H54 (cell line): ENCODE measurements at regions not wholly inside any gene's neighbourhood (a gene's known extent, or its start where the extent isn't known, plus 50 kb on each side); places are given as distances from the start of the nearest gene placed in this dataset.

Experiments used
- DNase-seq: peaks from one replicate; pipeline ENCODE4 v3.0.0; 2011; ENCODE audit warnings: low spot score, mixed read lengths; ENCODE audit not compliant: insufficient read length
- FAIRE-seq: peaks from 3 replicates; lab custom pipeline; 2011; peaks lifted over from hg19 to GRCh38; lab: Jason Lieb, UNC
- POLR2A ChIP-seq: IDR thresholded peaks from 2 replicates; pipeline ENCODE4 v1.6.1; 2011; ENCODE audit warnings: low read depth, mild to moderate bottlenecking, low read length

DNA sequence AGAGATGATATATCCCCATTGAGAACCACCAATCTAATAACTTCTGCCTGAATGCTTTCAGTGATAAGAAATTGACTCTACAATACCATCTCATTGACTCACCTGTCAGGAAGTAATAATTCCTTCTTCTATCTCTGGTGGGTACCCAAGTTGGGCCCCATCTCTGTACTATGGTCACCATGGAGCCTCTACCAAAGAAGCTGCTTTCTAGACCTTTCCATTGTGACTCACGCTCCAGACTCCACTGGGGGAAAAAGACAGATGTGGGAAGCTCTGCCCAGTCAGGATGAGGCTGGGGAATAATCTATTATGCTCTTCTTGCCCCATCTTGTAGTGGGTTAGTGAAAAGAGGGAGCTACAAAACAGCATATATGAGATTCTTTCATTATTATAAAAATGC is 100.4 kb downstream of the COPRS start:
- FAIRE-seq (no peak), DNase-seq (no peak)
- TF ChIP-seq POLR2A: no peak

GRCh38 chr17:31757097-31757496 is 101.9 kb downstream of the COPRS start:
- FAIRE-seq (no peak), DNase-seq (no peak)
- no peak for TF ChIP-seq POLR2A

DNA sequence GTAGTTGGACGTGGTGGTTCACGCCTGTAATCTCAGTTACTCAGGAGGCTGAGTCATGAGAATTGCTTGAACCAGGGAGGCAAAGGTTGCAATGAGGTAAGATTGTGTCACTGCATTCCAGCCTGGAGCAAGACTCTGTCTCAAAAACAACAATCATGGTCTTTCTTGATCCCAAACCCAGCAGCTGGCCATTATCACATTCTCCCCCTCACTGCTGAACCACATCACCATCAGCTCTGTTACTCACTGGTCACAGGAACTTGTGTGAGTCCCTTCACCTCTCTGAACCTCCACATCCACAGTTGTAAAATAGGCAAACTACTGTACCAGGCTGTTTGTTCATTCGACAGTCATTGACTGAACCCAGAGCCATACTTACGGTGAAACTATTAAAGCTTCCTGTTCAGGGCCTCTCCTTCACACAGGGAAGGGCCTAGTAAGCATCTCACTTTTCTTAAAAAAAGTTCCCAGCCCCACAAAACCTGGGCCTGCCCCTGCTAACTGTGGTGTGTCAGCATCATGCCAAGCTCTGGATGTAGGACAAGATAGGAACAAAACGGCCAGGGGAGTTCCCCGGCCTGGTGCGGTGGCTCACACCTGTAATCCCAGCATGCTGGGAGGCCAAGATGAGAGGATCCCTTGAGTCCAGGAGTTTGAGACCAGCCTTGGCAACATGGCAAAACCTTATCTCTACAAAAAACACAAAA is 104.7 kb downstream of the COPRS start:
- FAIRE-seq (peak; percentile 33), DNase-seq (peak; percentile 62)
- no peak for TF ChIP-seq POLR2A

- DNase-seq: no peak
- no peak for FAIRE-seq
- no peak for TF ChIP-seq POLR2A
These were observed 106.0 kb downstream of the COPRS start for GRCh38 chr17:31753011-31753410.

DNA sequence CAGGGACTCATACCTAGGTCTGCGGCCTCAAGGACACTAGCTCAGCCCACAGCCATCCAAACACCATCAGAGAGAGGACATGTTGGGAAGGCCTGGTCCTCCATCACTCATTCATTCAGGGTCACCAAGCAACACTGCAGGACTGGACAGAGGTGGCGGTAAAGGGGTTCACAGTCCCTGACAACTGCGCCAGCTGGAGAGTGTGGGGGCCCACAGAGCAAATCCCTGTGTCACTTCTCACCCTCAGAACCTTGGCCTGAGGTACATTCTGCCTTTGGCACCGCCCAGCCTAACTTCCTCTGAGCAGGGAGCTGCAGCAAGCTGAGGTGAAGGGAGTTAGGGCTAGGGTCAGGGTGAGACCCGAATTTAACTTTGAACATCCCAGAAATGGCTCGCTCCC is 106.5 kb downstream of the COPRS start:
- no peak for TF ChIP-seq POLR2A
- FAIRE-seq (no peak), DNase-seq (no peak)

GRCh38 chr17:31750578-31750977 is 108.5 kb downstream of the COPRS start:
- TF ChIP-seq POLR2A: no peak
- DNase-seq (no peak), FAIRE-seq (no peak)

DNA sequence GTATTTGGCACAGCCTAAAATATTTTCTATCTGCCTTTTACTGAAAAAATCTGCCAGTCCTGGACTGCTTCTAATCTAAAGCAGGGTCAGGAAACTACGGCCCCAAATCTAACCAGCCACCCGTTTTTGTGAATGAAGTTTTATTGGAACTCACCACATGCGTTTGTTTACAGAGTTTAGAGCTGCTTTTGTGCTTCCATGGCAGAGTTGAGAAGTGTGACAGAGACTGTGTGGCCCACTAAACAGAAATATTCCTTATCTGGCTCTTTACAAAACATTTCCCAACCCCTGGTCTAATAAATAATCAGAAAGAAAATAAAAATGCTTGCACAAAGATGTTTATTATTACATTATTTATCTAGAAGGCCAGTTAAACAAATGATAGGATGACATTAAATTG is 110.2 kb downstream of the COPRS start:
- FAIRE-seq: no peak
- no peak for TF ChIP-seq POLR2A
- DNase-seq: no peak

DNA sequence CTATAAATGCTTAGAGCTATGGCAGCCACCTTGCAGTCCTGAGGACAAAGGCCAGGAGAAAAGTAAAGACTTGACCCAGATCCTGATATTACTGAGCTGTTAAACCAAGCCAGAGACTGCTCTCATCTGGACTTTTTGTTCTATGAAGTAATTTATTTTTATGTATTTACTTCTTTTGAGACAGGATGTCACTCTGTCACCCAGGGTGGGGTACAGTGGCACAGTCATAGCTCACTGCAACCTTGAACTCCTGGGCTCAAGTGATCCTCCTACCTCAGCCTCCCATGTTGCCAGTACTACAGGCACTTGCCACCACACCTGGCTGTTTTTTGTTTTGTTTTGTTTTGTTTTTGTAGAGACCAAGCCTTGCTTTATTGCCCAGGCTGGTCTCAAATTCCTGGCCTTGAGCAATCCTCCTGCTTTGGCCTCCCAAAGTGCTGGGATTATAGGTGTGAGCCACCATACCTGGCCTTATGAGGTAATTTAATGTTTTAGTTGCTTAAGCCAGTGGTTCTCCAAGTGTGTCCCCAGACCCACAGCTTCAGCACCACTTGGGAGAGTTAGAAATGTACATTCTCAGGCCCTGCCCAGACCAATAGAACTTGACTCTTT is 112.1 kb downstream of the COPRS start:
- no peak for FAIRE-seq
- TF ChIP-seq POLR2A: no peak
- no peak for DNase-seq

DNA sequence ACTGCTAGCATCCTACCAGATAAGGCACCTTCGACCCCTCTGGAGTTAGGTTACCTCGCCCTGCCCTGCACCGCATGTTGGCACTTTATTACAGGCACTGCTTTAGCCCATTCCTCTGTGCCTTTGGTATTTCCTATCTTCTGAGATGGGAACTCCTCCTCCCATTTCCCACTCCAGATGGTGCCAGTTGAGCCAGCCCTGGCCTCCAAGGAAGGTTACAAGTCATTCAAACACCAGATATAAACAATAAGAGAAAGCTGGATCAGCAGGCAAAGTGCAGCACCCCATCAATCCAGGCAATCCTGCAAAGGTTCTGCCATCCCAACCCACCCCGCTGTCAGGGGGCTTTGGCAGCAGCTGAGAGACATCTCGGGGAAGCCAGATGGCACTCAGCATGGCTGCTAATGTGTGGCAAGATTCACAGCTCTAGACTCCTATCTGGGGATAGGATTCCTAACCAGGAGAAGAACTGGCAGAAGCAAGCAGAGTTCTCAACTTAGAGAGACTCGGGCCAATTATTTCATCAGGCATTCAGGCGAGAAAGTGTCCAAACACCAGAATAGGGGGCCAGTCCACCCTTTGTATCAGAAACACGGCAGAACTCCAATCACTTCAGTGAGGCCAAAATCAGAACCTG is 113.0 kb downstream of the COPRS start:
- no peak for FAIRE-seq
- DNase-seq: no peak
- no peak for TF ChIP-seq POLR2A

- DNase-seq (no peak), FAIRE-seq (no peak)
- no peak for TF ChIP-seq POLR2A
These were observed 114.5 kb downstream of the COPRS start for GRCh38 chr17:31744511-31744951.

DNA sequence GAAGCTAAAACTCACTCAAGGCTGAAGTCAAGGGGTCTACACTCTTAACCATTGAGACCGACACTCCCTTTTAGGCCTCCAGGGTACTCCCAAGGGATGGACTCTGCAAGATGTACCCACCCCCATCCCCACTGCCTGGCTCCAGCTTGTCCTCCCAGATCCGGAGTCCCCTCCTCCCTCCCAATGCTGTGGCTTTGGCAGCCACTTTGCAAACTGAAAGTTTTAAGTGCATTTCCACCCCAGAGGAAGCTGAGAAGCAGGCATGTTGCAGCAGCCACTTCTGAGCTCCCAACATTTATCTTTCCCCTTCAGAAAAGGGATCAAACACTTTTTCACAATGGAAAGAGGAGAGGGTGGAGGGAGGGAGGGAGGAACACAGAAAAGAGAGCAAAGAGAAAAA is 115.2 kb downstream of the COPRS start:
- FAIRE-seq: no peak
- DNase-seq: no peak
- TF ChIP-seq POLR2A: no peak

GRCh38 chr17:31741371-31741770 is 117.7 kb downstream of the COPRS start:
- FAIRE-seq (no peak), DNase-seq (no peak)
- no peak for TF ChIP-seq POLR2A

DNA sequence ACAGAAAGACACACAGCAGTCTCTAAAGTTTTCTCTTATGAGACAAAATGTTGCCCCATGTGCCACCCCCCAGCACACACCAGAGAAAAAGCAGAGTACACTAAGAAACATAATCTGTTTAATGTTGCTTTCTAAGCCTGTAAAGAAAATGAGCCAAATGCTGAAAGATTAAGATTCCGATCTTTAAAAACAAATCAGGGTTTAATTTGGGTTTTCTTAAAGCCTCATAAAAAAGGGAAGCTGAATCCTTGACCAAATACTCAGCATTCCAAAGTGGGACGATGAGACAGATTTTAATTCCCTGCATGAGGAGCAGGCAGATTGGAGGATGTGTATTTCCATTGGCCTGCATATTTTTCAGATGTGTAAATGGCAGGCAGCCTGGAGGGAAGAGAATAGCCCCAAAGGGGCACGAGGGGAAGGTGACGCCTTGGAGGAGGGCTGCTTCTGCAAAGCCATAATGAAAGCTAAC is 118.4 kb downstream of the COPRS start:
- no peak for FAIRE-seq
- peak; percentile 49 for DNase-seq

DNA sequence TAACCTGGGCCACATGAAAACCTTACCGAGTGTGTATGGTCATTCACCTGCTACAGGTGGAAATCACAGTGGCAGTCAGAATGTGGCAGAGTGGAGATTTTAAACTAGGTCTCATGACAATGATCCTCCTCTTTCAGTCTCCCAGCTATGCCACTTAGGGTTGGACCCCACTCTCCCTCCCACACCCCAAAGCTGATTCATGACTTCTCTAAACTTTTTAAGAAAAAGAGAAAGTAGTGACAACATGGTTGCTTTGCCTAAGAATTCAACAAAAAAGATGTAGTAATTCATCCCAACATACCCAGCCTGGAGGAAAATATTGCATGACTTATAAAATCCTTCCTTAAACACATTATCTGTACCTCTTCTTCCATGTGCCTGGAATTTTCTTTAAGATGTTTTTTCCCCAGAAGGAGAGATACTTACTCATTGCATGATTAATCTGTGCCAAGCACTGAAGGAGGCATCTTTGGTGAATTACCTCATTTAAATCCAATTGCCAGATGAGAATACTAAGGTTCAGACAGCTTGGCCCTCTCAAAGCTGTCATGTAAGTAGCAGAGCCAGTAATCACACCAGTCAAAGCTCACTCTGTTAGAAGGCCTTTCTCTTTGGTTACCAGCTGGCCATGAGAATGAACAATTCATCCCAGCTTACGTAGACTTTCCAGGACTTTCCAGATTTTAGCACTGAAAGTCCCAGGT is 119.9 kb downstream of the COPRS start:
- DNase-seq (no peak), FAIRE-seq (no peak)
- no peak for TF ChIP-seq POLR2A

More for the DNA sequence above, 118.4 kb downstream of the COPRS start:
- no peak for TF ChIP-seq POLR2A

GRCh38 chr17:31738488-31738887 is 120.6 kb downstream of the COPRS start:
- DNase-seq: no peak
- FAIRE-seq: no peak
- no peak for TF ChIP-seq POLR2A
